ENCODE measurements at regions not wholly inside any gene's neighbourhood (a gene's known extent, or its start where the extent isn't known, plus 50 kb on each side); places are given as distances from the start of the nearest gene placed in this dataset.

DNA sequence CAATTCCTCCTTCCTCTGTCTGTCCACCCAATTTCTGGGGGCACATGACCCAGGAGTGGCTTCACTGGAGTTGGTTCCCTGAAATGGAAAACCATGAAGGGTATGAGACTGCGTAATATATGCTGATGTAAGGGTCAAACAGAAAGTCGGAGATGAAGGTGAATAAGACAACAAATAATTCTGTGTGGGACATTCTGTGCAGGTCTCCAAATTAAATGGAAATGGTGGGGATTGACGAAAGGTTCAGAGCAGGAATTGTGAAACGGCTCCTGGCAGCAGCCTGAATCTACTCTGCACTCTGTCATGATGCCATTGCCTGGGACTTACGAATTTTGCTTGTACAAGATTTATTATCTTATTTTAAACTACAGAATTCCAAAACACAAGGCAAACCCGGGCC is 174.8 kb upstream of the RORA start:
- Histone ChIP-seq H3K27me3 (ENCODE audit: control insufficient read depth, insufficient read depth, low read length) (no peaks in the 10 kb centered on the region), H2AFZ (no peak overlapping the region), H3K4me1 (no peaks in the 10 kb centered on the region), H3K79me2 (no peaks in the 10 kb centered on the region), H3K9me3 (ENCODE audit: control insufficient read depth, low read length) (no peaks in the 10 kb centered on the region), H3K27ac (no peak overlapping the region), H3K9ac (no peak overlapping the region), H3K4me2 (ENCODE audit: low read length) (no peak overlapping the region), H3K4me3 (ENCODE audit: low read depth, low read length) (no peak overlapping the region), H3K36me3 (ENCODE audit: control insufficient read depth, insufficient read depth, low read length) (no peaks in the 10 kb centered on the region)
- TF ChIP-seq, protein P1, sequence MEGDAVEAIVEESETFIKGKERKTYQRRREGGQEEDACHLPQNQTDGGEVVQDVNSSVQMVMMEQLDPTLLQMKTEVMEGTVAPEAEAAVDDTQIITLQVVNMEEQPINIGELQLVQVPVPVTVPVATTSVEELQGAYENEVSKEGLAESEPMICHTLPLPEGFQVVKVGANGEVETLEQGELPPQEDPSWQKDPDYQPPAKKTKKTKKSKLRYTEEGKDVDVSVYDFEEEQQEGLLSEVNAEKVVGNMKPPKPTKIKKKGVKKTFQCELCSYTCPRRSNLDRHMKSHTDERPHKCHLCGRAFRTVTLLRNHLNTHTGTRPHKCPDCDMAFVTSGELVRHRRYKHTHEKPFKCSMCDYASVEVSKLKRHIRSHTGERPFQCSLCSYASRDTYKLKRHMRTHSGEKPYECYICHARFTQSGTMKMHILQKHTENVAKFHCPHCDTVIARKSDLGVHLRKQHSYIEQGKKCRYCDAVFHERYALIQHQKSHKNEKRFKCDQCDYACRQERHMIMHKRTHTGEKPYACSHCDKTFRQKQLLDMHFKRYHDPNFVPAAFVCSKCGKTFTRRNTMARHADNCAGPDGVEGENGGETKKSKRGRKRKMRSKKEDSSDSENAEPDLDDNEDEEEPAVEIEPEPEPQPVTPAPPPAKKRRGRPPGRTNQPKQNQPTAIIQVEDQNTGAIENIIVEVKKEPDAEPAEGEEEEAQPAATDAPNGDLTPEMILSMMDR (IDR thresholded peaks at IDR 0.05): no peak

DNA sequence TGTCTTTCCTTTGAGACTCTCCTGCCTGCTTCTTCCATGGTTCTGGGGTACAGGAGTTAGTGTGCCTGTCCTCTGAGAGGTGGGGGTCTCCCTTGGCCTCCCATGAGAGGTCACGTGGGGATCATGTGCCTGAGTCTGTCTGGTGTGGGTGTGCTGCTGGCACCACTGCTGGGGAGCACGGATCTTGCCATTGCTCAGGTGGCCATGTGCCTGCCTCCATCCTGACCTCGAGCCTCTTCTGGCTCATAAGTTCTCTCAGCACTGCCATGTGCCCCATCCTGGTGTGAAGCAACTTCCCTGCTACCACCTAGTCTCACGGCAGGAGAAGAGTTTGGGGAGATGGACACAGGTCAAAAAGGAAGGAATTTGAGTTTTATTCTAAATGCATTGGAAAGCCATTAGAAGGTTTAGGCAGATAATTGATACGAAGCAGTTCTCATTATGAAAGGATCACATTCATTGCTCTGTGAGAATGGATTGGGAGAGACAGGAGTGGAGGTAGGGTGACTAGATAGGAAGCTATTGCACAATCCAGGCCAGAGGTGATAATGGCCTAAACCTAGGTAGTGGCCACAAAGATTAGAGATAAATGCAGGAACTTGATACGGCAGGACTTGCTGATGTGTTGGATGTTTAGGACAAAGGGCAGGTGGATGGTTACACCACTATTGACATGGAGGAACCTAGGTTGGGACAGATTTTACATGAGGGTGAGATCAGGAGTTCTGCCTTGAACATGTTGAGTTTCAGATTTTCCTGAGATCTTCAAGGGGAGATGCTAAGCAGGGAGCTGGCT is 173.0 kb upstream of the RORA start:
- H3K36me3 ChIP-seq (ENCODE audit: control insufficient read depth, insufficient read depth, low read length): no peaks in the 10 kb centered on the region

DNA sequence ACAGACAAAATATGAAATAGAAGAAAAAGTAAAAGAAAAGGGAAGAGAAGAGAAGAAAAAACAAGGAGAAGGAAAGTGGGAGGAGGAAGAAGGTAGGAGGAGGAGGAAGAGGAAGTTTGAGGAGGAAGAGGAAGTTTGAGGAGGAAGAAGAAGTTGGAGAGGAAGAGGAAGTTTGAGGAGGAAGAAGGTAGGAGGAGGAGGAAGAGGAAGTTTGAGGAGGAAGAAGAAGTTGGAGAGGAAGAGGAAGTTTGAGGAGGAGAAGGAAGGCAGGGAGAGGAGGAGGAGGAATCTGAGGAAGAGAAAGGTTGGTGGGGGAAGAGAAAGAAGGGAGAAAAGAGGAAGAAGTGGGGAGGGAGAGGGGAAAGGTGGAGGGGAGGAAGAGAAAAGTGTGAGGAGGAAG is 169.2 kb upstream of the RORA start:
- no peaks in the 10 kb centered on the region for H3K36me3 ChIP-seq (ENCODE audit: control insufficient read depth, insufficient read depth, low read length)
- TF ChIP-seq, protein P1 (IDR thresholded peaks at IDR 0.05): no peak
- no peak overlapping the region for H3K4me2 ChIP-seq (ENCODE audit: low read length)
- H3K9me3 ChIP-seq (ENCODE audit: control insufficient read depth, low read length): no peaks in the 10 kb centered on the region
- H3K4me3 ChIP-seq (ENCODE audit: low read depth, low read length): no peak overlapping the region
- H3K79me2 ChIP-seq: no peaks in the 10 kb centered on the region
- no peak overlapping the region for H3K27ac ChIP-seq
- H3K9ac ChIP-seq: no peak overlapping the region
- no peaks in the 10 kb centered on the region for H3K4me1 ChIP-seq
- H3K27me3 ChIP-seq (ENCODE audit: control insufficient read depth, insufficient read depth, low read length): no peaks in the 10 kb centered on the region
- H2AFZ ChIP-seq: no peak overlapping the region

More for the DNA sequence above, 173.0 kb upstream of the RORA start:
- Histone ChIP-seq H3K9me3 (ENCODE audit: control insufficient read depth, low read length) (no peaks in the 10 kb centered on the region), H3K4me1 (no peaks in the 10 kb centered on the region), H2AFZ (no peak overlapping the region), H3K79me2 (no peaks in the 10 kb centered on the region), H3K9ac (no peak overlapping the region), H3K4me3 (ENCODE audit: low read depth, low read length) (no peak overlapping the region), H3K27ac (no peak overlapping the region), H3K27me3 (ENCODE audit: control insufficient read depth, insufficient read depth, low read length) (no peaks in the 10 kb centered on the region), H3K4me2 (ENCODE audit: low read length) (no peak overlapping the region)
- TF ChIP-seq, protein P1 (IDR thresholded peaks at IDR 0.05): no peak

DNA sequence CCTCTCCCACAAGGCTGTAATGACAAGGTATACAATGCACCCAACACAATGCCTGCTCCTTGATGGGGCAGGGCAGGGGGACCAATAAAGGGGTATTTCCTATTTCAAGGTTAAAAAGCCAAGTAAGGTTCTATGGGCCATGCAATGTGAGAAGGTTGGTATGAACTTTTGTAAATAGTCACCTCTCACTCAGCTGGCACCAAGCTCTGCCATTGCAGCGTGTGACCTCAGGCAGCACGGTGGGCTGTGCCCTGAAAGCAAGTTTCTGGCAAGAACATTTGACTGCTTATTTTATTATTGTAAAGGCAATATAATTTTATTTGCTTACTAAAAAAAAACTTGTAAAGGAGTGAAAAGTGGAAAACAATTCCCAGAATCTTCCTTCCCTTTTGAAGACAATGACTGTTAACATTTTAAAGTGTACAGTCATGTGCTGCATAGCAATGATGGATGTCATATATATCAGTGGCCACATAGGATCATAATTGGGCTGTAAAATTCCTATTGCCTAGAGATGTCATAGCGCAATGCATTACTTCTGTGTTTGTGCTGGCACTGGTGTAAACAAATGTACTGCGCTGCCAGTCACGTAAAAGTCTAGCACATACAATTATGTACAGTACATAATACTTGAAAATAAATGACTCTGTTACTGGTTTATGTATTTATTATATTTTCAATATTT is 167.3 kb upstream of the RORA start:
- Histone ChIP-seq H3K9ac (no peak overlapping the region), H3K36me3 (ENCODE audit: control insufficient read depth, insufficient read depth, low read length) (no peaks in the 10 kb centered on the region), H3K27ac (no peak overlapping the region), H3K4me2 (ENCODE audit: low read length) (no peak overlapping the region), H3K79me2 (no peaks in the 10 kb centered on the region), H3K27me3 (ENCODE audit: control insufficient read depth, insufficient read depth, low read length) (no peaks in the 10 kb centered on the region), H3K4me3 (ENCODE audit: low read depth, low read length) (no peak overlapping the region), H3K9me3 (ENCODE audit: control insufficient read depth, low read length) (no peaks in the 10 kb centered on the region), H3K4me1 (no peaks in the 10 kb centered on the region), H2AFZ (no peak overlapping the region)
- TF ChIP-seq, protein P1 (IDR thresholded peaks at IDR 0.05): no peak
